ENCODE measurements at regions not wholly inside any gene's neighbourhood (a gene's known extent, or its start where the extent isn't known, plus 50 kb on each side); places are given as distances from the start of the nearest gene placed in this dataset.

GRCh38 chr3:68220832-68221231 lies 566.4 kb upstream of the SUCLG2 start:
- Histone ChIP-seq H3K4me3 (ENCODE audit: low read depth, low read length, poor library complexity, severe bottlenecking) (no peak overlapping the region), H3F3A (ENCODE audit: insufficient read depth, low read length) (no peaks in the 10 kb centered on the region), H3K9me3 (ENCODE audit: low read length) (no peaks in the 10 kb centered on the region), H3K27ac (ENCODE audit: low read depth, low read length, poor library complexity, severe bottlenecking) (no peak overlapping the region), H3K9ac (ENCODE audit: low read length) (no peak overlapping the region), H3K27me3 (ENCODE audit: insufficient read depth, low read length) (no peaks in the 10 kb centered on the region), H3K36me3 (ENCODE audit: insufficient read depth, low read length) (no peaks in the 10 kb centered on the region), H3K4me2 (ENCODE audit: low read length) (no peak overlapping the region), H4K20me1 (ENCODE audit: insufficient read depth, low read length) (no peaks in the 10 kb centered on the region), H3K79me2 (ENCODE audit: insufficient read depth, low read length) (no peaks in the 10 kb centered on the region), H2AFZ (ENCODE audit: low read length) (no peak overlapping the region), H3K9me2 (ENCODE audit: low read depth, low read length) (no peaks in the 10 kb centered on the region), H3K4me1 (ENCODE audit: insufficient read depth, low read length, severe bottlenecking) (no peaks in the 10 kb centered on the region)
- no peak for TF ChIP-seq CTCF (IDR thresholded peaks at IDR 0.05; ENCODE audit: low read length)
- TF ChIP-seq EZH2 (IDR thresholded peaks at IDR 0.05; ENCODE audit: borderline replicate concordance, low read length), result no peak

- Histone ChIP-seq H3K36me3 (ENCODE audit: insufficient read depth, low read length) (no peaks in the 10 kb centered on the region), H3K9me2 (ENCODE audit: low read depth, low read length) (no peaks in the 10 kb centered on the region), H3K4me1 (ENCODE audit: insufficient read depth, low read length, severe bottlenecking) (no peaks in the 10 kb centered on the region), H3K9ac (ENCODE audit: low read length) (no peak overlapping the region), H3K27me3 (ENCODE audit: insufficient read depth, low read length) (no peaks in the 10 kb centered on the region), H3K79me2 (ENCODE audit: insufficient read depth, low read length) (no peaks in the 10 kb centered on the region), H2AFZ (ENCODE audit: low read length) (no peak overlapping the region), H3K27ac (ENCODE audit: low read depth, low read length, poor library complexity, severe bottlenecking) (no peak overlapping the region), H3K9me3 (ENCODE audit: low read length) (no peaks in the 10 kb centered on the region), H3K4me3 (ENCODE audit: low read depth, low read length, poor library complexity, severe bottlenecking) (no peak overlapping the region), H3K4me2 (ENCODE audit: low read length) (no peak overlapping the region), H3F3A (ENCODE audit: insufficient read depth, low read length) (no peaks in the 10 kb centered on the region), H4K20me1 (ENCODE audit: insufficient read depth, low read length) (no peaks in the 10 kb centered on the region)
- TF ChIP-seq EZH2 (IDR thresholded peaks at IDR 0.05; ENCODE audit: borderline replicate concordance, low read length) (no peak), CTCF (IDR thresholded peaks at IDR 0.05; ENCODE audit: low read length) (no peak)
Observed at GRCh38 chr3:68211637-68212036, 557.2 kb upstream of the SUCLG2 start.

GRCh38 chr3:68210635-68211034 lies 556.2 kb upstream of the SUCLG2 start:
- TF ChIP-seq CTCF (IDR thresholded peaks at IDR 0.05; ENCODE audit: low read length) (no peak), EZH2 (IDR thresholded peaks at IDR 0.05; ENCODE audit: borderline replicate concordance, low read length) (no peak)
- no peaks in the 10 kb centered on the region for H3K9me3 ChIP-seq (ENCODE audit: low read length)
- no peak overlapping the region for H3K4me2 ChIP-seq (ENCODE audit: low read length)
- H3F3A ChIP-seq (ENCODE audit: insufficient read depth, low read length), result no peaks in the 10 kb centered on the region
- no peaks in the 10 kb centered on the region for H3K27me3 ChIP-seq (ENCODE audit: insufficient read depth, low read length)
- no peaks in the 10 kb centered on the region for H3K36me3 ChIP-seq (ENCODE audit: insufficient read depth, low read length)
- H3K79me2 ChIP-seq (ENCODE audit: insufficient read depth, low read length), result no peaks in the 10 kb centered on the region
- H3K9me2 ChIP-seq (ENCODE audit: low read depth, low read length), result no peaks in the 10 kb centered on the region
- H3K9ac ChIP-seq (ENCODE audit: low read length), result no peak overlapping the region
- no peaks in the 10 kb centered on the region for H3K4me1 ChIP-seq (ENCODE audit: insufficient read depth, low read length, severe bottlenecking)
- H3K27ac ChIP-seq (ENCODE audit: low read depth, low read length, poor library complexity, severe bottlenecking), result no peak overlapping the region
- H2AFZ ChIP-seq (ENCODE audit: low read length), result no peak overlapping the region
- no peak overlapping the region for H3K4me3 ChIP-seq (ENCODE audit: low read depth, low read length, poor library complexity, severe bottlenecking)
- no peaks in the 10 kb centered on the region for H4K20me1 ChIP-seq (ENCODE audit: insufficient read depth, low read length)

Data from OCI-LY1 (cell line).